Effector memory CD8-positive, alpha-beta T cell (primary cell): ENCODE measurements at regions not wholly inside any gene's neighbourhood (a gene's known extent, or its start where the extent isn't known, plus 50 kb on each side); places are given as distances from the start of the nearest gene placed in this dataset.

Source experiments
- ATAC-seq: fragments of 150-1000 bp; cut with Tn5 transposase; replicated peaks from 2 replicates; pipeline ENCODE4 v1.10.0; 2021; ENCODE audit warnings: mild to moderate bottlenecking, moderate library complexity
- DNase-seq, 3 experiments: peaks; one replicate each; pipeline ENCODE4 v3.0.0; 2021
- H3K27ac Mint-ChIP-seq, 2 donors: one replicate each; pipeline ENCODE4 v1.8.0; 2022; ENCODE audit warnings: mild to moderate bottlenecking in 2 of 2, mixed read lengths in 2 of 2, moderate library complexity in 2 of 2
- H3K27me3 Mint-ChIP-seq, 2 donors: one replicate each; pipeline ENCODE4 v1.8.0; 2022; ENCODE audit warnings: mixed read lengths in 2 of 2
- H3K36me3 Mint-ChIP-seq: one replicate; pipeline ENCODE4 v1.8.0; 2022; ENCODE audit warnings: mild to moderate bottlenecking, moderate library complexity, mixed read lengths; ENCODE audit not compliant: insufficient read depth
- H3K4me1 Mint-ChIP-seq, 2 donors: one replicate each; pipeline ENCODE4 v1.8.0; 2022; ENCODE audit warnings: low read depth in 2 of 2, mixed read lengths in 2 of 2
- H3K4me3 Mint-ChIP-seq, 2 donors: one replicate each; pipeline ENCODE4 v1.8.0; 2022; ENCODE audit warnings: mild to moderate bottlenecking in 2 of 2, mixed read lengths in 2 of 2, moderate library complexity in 2 of 2
- H3K9me3 Mint-ChIP-seq, 2 donors: one replicate each; pipeline ENCODE4 v1.8.0; 2022; ENCODE audit warnings: mixed read lengths in 2 of 2

DNA sequence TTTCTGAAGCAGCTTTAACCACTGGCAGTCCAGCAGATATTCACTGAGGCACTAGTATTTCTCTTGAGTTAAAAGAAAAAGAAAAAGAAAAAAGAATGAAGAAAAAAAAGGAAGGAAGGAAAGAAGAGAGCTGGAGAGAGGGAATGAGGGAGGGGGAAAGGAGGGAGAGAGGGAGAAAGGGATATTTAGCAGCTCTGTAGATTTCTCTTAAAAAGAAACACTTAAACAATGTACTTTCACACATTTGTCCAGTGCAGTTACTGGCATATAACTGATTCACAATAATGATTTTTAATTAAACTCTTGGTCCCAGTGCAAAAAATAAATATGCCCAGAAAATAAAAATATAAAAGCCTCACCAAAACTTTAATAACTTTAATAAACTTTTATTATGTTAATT lies 386.4 kb downstream of the KCNJ2 start:
- no peak for DNase-seq
- Mint-ChIP-seq H3K27ac (no peak overlapping the region), H3K4me1 (no peaks in the 10 kb centered on the region), H3K4me3 (no peak overlapping the region), H3K27me3 (no peaks in the 10 kb centered on the region), H3K36me3 (no peaks in the 10 kb centered on the region), H3K9me3 (peaks cover 5 to 7% of the 10 kb centered on the region in 2 donors)
- no peak for ATAC-seq

DNA sequence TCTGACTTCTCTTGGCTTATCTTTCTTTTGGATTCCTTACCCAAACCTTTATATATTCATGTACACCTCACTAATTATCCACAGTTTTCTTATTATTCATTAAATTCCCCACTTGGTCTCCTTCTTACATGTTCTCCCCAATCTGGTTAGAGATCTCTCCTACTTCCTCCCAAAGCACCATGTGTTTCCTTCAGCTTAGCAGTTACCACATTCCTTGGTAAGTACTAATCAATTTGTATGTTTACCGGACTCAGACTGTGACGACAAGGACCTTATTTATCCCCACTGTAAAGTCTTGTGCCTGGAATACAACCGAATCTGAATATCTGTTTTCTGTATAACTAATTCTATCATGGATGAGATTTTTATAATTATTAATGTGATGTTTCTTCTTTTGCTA lies 389.5 kb downstream of the KCNJ2 start:
- DNase-seq (no peak), ATAC-seq (no peak)
- Mint-ChIP-seq H3K27me3 (no peaks in the 10 kb centered on the region), H3K4me3 (no peak overlapping the region), H3K9me3 (peaks cover 0 to 7% of the 10 kb centered on the region in 2 donors), H3K36me3 (no peaks in the 10 kb centered on the region), H3K27ac (no peak overlapping the region), H3K4me1 (no peaks in the 10 kb centered on the region)

DNA sequence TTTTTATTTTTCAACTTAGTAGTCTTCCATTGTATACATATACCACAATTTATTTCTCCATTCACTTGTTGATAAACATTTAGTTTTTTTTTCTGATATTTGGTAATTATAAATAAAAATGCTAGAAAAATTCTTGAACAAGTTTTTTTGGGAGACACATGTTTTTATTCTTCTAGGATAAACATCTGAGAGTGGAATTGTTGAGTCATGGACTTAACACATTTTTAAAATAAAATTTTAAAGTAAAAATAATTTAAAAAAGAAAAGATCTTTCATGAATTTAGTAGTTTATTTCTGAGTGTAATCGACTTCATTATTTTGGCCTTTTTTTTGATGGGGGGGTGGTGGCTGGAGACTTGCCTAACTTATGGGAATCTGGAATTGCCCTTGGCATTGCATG lies 391.1 kb downstream of the KCNJ2 start:
- Mint-ChIP-seq H3K36me3 (no peaks in the 10 kb centered on the region), H3K27me3 (no peaks in the 10 kb centered on the region), H3K9me3 (peaks cover 0 to 7% of the 10 kb centered on the region in 2 donors), H3K27ac (no peak overlapping the region), H3K4me3 (no peak overlapping the region), H3K4me1 (no peaks in the 10 kb centered on the region)
- no peak for ATAC-seq
- no peak for DNase-seq

DNA sequence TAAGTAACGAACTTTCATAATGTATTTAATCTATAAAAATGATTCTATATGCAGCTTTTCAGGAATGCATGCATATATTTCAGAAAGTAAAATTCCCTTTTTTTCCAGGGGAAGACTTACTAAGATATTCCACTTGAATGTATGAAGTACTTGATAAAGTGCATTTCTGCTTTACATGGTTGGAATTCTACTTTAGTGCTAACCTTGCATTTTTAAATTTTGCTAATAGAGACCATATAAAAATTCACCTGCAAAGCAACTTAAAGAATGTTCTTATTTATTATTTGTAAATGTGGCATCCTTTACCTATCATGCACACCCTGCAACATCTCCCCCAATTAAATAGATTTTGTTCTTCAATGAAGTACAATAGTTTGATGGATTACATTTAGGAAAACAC lies 392.8 kb downstream of the KCNJ2 start:
- no peak overlapping the region for H3K27ac Mint-ChIP-seq
- H3K4me1 Mint-ChIP-seq = no peaks in the 10 kb centered on the region
- ATAC-seq = no peak
- DNase-seq = no peak
- no peaks in the 10 kb centered on the region for H3K27me3 Mint-ChIP-seq
- H3K4me3 Mint-ChIP-seq = no peak overlapping the region
- no peaks in the 10 kb centered on the region for H3K36me3 Mint-ChIP-seq
- peaks cover 0 to 11% of the 10 kb centered on the region in 2 donors for H3K9me3 Mint-ChIP-seq

DNA sequence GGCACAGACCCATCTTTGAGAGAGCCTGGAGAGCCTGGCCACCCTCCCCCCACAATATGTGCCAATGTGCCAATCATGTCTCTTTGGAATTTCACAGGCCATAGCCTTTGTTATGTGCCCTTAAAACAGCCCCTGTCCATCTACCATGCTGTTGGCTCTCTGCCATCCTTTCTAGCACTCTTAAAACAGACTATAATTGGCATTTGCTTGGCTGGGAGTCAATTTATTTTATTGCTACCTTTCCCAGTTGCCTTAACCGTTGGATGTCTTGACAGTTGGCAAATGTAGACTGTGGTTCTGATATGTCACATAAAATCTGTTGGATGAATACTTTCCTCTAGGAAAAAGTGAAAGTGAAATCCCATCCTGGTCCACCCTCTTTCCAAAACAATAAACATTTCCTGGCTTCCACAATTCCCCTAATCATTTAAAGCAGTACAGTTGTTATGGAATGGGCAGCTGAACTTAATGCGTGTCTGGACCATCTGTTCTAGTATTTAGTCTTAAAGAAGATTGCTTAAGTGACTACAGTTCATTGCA lies 394.0 kb downstream of the KCNJ2 start:
- Mint-ChIP-seq H3K9me3 (peaks cover 0 to 9% of the 10 kb centered on the region in 2 donors), H3K4me1 (no peaks in the 10 kb centered on the region), H3K36me3 (no peaks in the 10 kb centered on the region), H3K27me3 (no peaks in the 10 kb centered on the region), H3K4me3 (no peak overlapping the region), H3K27ac (no peak overlapping the region)
- ATAC-seq (no peak), DNase-seq (no peak)

DNA sequence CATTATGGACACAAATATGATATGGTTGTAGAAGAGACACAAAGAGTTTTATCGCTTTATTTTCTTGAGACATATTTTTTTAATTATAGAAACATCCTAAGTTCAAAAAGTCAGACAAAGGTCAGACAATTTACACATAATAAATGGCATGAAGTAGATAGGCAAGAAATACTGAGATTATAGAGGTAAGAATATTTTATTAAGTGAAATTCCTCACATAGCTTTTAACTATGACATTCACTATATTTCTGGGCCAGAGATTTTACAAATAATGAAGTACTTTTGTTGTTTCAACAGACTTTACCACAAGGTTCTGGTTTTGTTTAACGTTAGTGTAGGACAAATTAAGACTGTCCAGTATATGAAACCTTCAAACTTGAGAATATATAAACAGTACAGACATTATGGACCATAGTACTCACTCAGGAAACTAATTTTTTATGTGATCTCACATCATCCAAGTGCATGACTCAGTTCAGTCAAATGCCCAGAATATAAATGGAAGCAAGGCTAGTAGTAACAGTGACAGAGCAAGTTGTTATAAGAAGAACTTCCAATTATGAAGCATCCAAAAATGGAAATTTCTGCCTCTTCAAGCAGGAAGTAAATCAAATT lies 394.8 kb downstream of the KCNJ2 start:
- Mint-ChIP-seq H3K36me3 (no peaks in the 10 kb centered on the region), H3K27ac (no peak overlapping the region), H3K4me1 (no peaks in the 10 kb centered on the region), H3K27me3 (no peaks in the 10 kb centered on the region), H3K9me3 (peaks cover 0 to 9% of the 10 kb centered on the region in 2 donors), H3K4me3 (no peak overlapping the region)
- no peak for ATAC-seq
- no peak for DNase-seq

DNA sequence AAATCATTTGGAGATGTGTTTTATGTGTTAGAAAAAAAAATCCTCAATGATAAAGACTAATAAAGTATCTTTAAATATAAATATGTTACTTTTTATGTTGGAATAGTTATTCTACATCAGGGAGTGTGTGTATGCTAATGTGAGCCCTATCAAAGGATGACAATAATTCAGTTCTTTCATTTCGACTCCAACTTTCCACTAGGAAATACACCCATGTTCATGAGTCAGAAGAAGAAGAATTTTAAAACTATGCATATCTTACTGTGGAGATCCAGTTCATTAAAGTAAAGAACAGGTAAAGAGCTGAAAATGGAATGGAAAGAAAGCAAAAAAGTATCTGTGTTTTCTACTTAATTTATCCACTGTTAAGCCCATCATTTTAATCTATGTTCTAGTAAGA lies 399.8 kb downstream of the KCNJ2 start:
- Mint-ChIP-seq H3K4me1 (no peaks in the 10 kb centered on the region), H3K36me3 (no peaks in the 10 kb centered on the region), H3K27ac (no peak overlapping the region), H3K27me3 (no peaks in the 10 kb centered on the region), H3K9me3 (peaks cover 0 to 5% of the 10 kb centered on the region in 2 donors), H3K4me3 (no peak overlapping the region)
- DNase-seq = no peak
- ATAC-seq = no peak

DNA sequence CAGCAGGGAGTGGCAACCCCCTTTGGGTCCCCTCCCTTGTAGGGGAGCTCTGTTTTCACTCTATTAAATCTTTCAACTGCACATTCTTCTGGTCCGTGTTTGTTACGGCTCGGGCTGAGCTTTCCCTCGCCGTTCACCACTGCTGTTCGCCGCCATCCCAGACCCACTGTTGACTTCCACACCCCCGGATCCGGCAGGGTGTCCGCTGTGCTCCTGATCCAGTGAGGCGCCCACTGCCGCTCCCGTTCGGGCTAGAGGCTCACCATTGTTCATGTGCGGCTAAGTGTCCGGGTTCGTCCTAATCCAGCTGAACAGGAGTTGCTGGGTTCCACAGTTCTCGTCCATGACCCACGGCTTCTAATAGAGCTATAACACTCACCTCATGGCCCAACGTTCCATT lies 408.1 kb downstream of the KCNJ2 start:
- DNase-seq (no peak), ATAC-seq (no peak)
- H3K4me3 Mint-ChIP-seq = no peak overlapping the region
- peaks cover 2 to 15% of the 10 kb centered on the region in 2 donors for H3K9me3 Mint-ChIP-seq
- no peak overlapping the region for H3K27ac Mint-ChIP-seq
- H3K4me1 Mint-ChIP-seq = peaks cover 0 to 1% of the 10 kb centered on the region in 2 donors
- no peaks in the 10 kb centered on the region for H3K27me3 Mint-ChIP-seq
- peaks cover 4% of the 10 kb centered on the region for H3K36me3 Mint-ChIP-seq

DNA sequence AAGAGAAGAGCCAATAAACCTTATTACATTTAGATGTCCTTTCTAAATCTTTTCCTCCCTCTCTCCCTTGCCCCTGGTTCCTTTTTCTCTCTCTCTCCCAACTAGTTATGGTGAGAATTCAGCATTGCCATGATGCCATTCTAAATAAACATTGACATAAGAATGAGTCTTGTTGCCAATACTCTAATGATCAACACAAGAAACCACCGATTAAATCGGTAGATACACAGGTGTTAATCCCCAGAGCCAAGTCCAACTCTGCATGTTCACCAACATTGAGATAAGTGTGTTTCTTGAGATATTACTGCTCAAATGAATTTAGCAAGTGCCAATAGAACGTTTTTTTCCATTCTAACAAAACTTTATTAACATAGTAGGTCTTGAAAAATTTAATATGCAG lies 412.1 kb downstream of the KCNJ2 start:
- peaks cover 6 to 24% of the 10 kb centered on the region in 2 donors for H3K9me3 Mint-ChIP-seq
- H3K27me3 Mint-ChIP-seq = no peaks in the 10 kb centered on the region
- peaks cover 4% of the 10 kb centered on the region for H3K36me3 Mint-ChIP-seq
- H3K4me1 Mint-ChIP-seq = peaks cover 0 to 1% of the 10 kb centered on the region in 2 donors
- DNase-seq = no peak
- no peak overlapping the region for H3K27ac Mint-ChIP-seq
- ATAC-seq = no peak
- no peak overlapping the region for H3K4me3 Mint-ChIP-seq

DNA sequence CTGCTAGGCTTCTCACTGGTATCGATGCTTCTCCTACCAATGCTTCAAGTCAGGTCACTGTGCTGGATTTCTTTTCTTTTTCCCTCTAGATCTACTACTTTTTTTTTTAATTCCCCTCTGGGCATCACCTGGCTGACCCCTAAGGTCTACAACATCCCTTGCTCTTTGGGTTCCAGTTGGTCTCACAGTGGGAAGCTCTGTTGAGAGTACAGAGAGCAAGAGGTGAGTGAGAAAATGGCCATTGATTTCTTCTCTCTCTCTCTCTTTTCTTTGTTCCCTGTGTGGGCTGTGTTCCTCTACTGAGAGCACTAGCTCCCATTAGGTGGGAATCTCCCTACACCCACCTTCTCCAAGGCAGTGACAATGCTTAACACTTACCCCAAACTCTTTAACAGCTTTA lies 413.4 kb downstream of the KCNJ2 start:
- no peaks in the 10 kb centered on the region for H3K27me3 Mint-ChIP-seq
- DNase-seq = no peak
- peaks cover 6 to 24% of the 10 kb centered on the region in 2 donors for H3K9me3 Mint-ChIP-seq
- H3K27ac Mint-ChIP-seq = no peak overlapping the region
- peaks cover 0 to 1% of the 10 kb centered on the region in 2 donors for H3K4me1 Mint-ChIP-seq
- H3K4me3 Mint-ChIP-seq = no peak overlapping the region
- peaks cover 4% of the 10 kb centered on the region for H3K36me3 Mint-ChIP-seq
- ATAC-seq = no peak

DNA sequence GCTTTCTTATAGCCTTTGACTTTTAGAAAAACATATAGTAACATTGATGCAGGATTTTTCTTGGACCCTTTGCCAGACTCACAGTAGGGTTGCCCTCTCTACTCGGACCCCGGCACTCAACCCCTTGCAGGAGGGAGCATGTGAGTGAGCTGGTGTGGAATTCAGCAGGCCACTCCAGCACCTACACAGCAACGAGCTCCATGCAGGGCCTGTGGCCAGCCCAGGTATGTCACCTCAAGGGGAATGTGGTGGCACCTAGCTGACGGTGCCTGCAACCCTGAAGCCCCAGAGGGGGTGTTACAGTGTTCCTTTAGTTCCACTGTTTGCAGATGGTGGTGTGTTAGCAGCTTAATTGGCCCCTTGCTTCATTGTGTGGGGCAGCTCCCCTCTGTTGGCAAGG lies 414.9 kb downstream of the KCNJ2 start:
- no peak overlapping the region for H3K27ac Mint-ChIP-seq
- peaks cover 8 to 24% of the 10 kb centered on the region in 2 donors for H3K9me3 Mint-ChIP-seq
- peaks cover 0 to 1% of the 10 kb centered on the region in 2 donors for H3K4me1 Mint-ChIP-seq
- ATAC-seq (no peak), DNase-seq (no peak)
- H3K4me3 Mint-ChIP-seq = no peak overlapping the region
- no peaks in the 10 kb centered on the region for H3K27me3 Mint-ChIP-seq
- peaks cover 4% of the 10 kb centered on the region for H3K36me3 Mint-ChIP-seq

DNA sequence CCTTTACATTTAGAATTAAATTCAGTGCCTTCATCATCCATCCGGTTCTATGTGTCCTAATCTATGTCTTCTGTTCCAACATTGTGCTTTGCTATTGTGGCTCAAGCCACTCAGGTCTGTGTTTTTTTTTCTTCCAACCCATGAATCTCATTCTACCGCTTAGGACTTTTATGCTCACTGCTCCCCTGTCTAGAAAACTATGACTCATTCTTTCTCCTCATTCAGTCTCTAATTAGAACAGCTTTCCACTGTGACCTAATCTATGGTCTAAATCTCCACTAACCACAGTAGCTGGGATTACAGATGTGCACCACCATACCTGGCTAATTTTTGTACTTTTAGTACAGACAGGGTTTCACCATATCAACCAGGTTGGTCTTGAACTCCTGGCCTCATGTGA lies 418.7 kb downstream of the KCNJ2 start:
- no peak overlapping the region for H3K4me3 Mint-ChIP-seq
- no peak overlapping the region for H3K27ac Mint-ChIP-seq
- no peaks in the 10 kb centered on the region for H3K36me3 Mint-ChIP-seq
- peaks cover 6 to 10% of the 10 kb centered on the region in 2 donors for H3K9me3 Mint-ChIP-seq
- H3K27me3 Mint-ChIP-seq = no peaks in the 10 kb centered on the region
- DNase-seq = no peak
- H3K4me1 Mint-ChIP-seq = no peaks in the 10 kb centered on the region
- no peak for ATAC-seq

DNA sequence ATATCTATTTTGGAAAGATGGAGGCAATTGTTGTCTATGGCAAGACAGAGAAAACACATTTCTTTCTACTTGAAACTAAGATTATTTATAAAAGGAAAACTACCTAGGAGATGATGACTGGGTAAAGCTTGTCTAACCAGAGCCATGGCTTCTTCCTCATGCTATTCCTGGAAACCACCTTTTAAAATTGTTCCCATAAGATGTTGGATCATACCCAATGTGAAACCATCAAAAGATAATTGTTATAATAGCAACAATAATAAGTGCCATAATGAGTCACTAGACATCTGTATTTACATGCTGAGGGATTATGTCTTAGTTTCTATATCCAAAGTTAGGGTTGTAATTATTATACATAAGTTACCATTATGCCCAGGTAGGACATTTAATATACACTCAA lies 428.4 kb downstream of the KCNJ2 start:
- Mint-ChIP-seq H3K36me3 (peaks cover 3% of the 10 kb centered on the region), H3K9me3 (no peaks in the 10 kb centered on the region), H3K27me3 (no peaks in the 10 kb centered on the region), H3K4me3 (no peak overlapping the region), H3K4me1 (no peaks in the 10 kb centered on the region), H3K27ac (no peak overlapping the region)
- no peak for DNase-seq
- no peak for ATAC-seq

DNA sequence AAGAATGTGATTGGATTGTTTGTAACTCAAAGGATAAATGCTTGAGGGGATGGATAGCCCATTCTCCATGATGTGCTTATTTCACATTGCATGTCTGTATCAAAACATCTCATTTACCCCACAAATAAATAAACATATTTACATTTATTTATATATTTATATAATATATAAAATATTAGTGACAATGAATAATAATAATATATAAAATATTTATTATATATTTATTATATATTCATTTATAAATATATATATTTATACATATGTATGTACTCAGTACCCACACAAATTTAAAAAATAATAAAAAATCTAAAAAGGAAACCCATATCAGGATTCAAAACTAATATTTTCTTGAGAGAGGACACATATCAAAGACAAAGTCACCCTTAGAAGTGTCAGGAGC lies 429.9 kb downstream of the KCNJ2 start:
- ATAC-seq (no peak), DNase-seq (no peak)
- Mint-ChIP-seq H3K27ac (no peak overlapping the region), H3K36me3 (no peaks in the 10 kb centered on the region), H3K27me3 (no peaks in the 10 kb centered on the region), H3K4me3 (no peak overlapping the region), H3K9me3 (no peaks in the 10 kb centered on the region), H3K4me1 (no peaks in the 10 kb centered on the region)
